Ishikawa (cell line): ENCODE measurements at regions not wholly inside any gene's neighbourhood (a gene's known extent, or its start where the extent isn't known, plus 50 kb on each side); places are given as distances from the start of the nearest gene placed in this dataset.

ENCODE experiments used
- EP300 ChIP-seq: IDR thresholded peaks from 2 replicates; pipeline ENCODE4 v1.6.1; 2012; ENCODE audit warnings: borderline replicate concordance
- MAX ChIP-seq: IDR thresholded peaks from 2 replicates; pipeline ENCODE4 v1.6.1; 2012
- NFIC ChIP-seq: IDR thresholded peaks from 2 replicates; pipeline ENCODE4 v1.6.1; 2012
- TAF1 ChIP-seq: IDR thresholded peaks from 2 replicates; pipeline ENCODE4 v1.6.1; 2012; ENCODE audit warnings: low read depth, mild to moderate bottlenecking
- TCF12 ChIP-seq: IDR thresholded peaks from 2 replicates; pipeline ENCODE4 v1.6.1; 2012; ENCODE audit warnings: low read depth
- TEAD4 ChIP-seq: IDR thresholded peaks from 2 replicates; pipeline ENCODE4 v1.6.1; 2012
- YY1 ChIP-seq: IDR thresholded peaks from 2 replicates; pipeline ENCODE4 v1.6.1; 2012; ENCODE audit warnings: low read depth

- TF ChIP-seq NFIC, result no peak
- TF ChIP-seq EP300, result no peak
- no peak for TF ChIP-seq MAX
- no peak for TF ChIP-seq YY1
- no peak for TF ChIP-seq TAF1
- no peak for TF ChIP-seq TCF12
- TF ChIP-seq TEAD4, result no peak
Observed at GRCh38 chr4:82215039-82215438, 158.8 kb downstream of the HNRNPD start.
